CD14-positive monocyte (primary cell): ENCODE measurements at regions not wholly inside any gene's neighbourhood (a gene's known extent, or its start where the extent isn't known, plus 50 kb on each side); places are given as distances from the start of the nearest gene placed in this dataset.

Experiments used
- DNase-seq, 3 donors: peaks; one replicate each; pipeline ENCODE4 v3.0.0-alpha.2; 2011 to 2022
- H2AFZ ChIP-seq: 2 replicates; pipeline ENCODE4 v1.6.0; 2012; ENCODE audit warnings: mild to moderate bottlenecking, low read depth, low read length, inconsistent platforms; ENCODE audit not compliant: insufficient read depth, poor library complexity, severe bottlenecking
- H3K27ac ChIP-seq, 2 donors: 1 replicate in 1 of 2; 2 replicates in 1 of 2; pipeline ENCODE4 v1.5.1; 2012 to 2013; ENCODE audit warnings: low read length in 2 of 2, control low read depth in 1 of 2, inconsistent platforms in 1 of 2, low read depth in 1 of 2, mild to moderate bottlenecking in 1 of 2
- H3K27me3 ChIP-seq, 2 donors: one replicate each; pipeline versions ENCODE4 v1.6.0 to v1.6.1; 2011 to 2013; ENCODE audit warnings: low read length in 2 of 2; ENCODE audit not compliant: control insufficient read depth in 2 of 2, insufficient read depth in 2 of 2
- H3K36me3 ChIP-seq, 2 donors: replicated peaks in 1 of 2; 1 replicate in 1 of 2; 2 replicates in 1 of 2; pipeline versions ENCODE4 v1.5.1 to v1.6.1; 2012 to 2013; ENCODE audit warnings: low read length in 2 of 2, control low read depth in 1 of 2, inconsistent platforms in 1 of 2, mild to moderate bottlenecking in 1 of 2; ENCODE audit not compliant: insufficient read depth in 2 of 2, control insufficient read depth in 1 of 2
- H3K4me1 ChIP-seq, 2 donors: 1 replicate in 1 of 2; 2 replicates in 1 of 2; pipeline versions ENCODE4 v1.5.1 to v1.6.1; 2012 to 2013; ENCODE audit warnings: low read length in 2 of 2, control low read depth in 1 of 2, inconsistent platforms in 1 of 2, mild to moderate bottlenecking in 1 of 2, moderate library complexity in 1 of 2; ENCODE audit not compliant: insufficient read depth in 2 of 2, control insufficient read depth in 1 of 2
- H3K4me2 ChIP-seq: replicated peaks from 2 replicates; pipeline ENCODE3; 2012; ENCODE audit warnings: low read length, moderate library complexity, mild to moderate bottlenecking; ENCODE audit not compliant: poor library complexity, severe bottlenecking; ENCODE audit errors: extremely low read depth
- H3K4me3 ChIP-seq, 3 experiments: fragments of 200-600 bp in 1 of 3; sonication (generic) in 1 of 3; replicated peaks in 1 of 3; 1 replicate in 2 of 3; 2 replicates in 1 of 3; pipeline ENCODE4 v1.5.1; 2011 to 2013; ENCODE audit warnings: low read length in 3 of 3, mild to moderate bottlenecking in 3 of 3, control low read depth in 2 of 3, low read depth in 2 of 3, inconsistent platforms in 1 of 3, moderate library complexity in 1 of 3
- H3K79me2 ChIP-seq: 2 replicates; pipeline ENCODE4 v1.6.0; 2012; ENCODE audit warnings: mild to moderate bottlenecking, control low read depth, inconsistent platforms, low read length, moderate library complexity; ENCODE audit not compliant: insufficient read depth
- H3K9ac ChIP-seq: 2 replicates; pipeline ENCODE4 v1.6.0; 2017; ENCODE audit warnings: low read length, mild to moderate bottlenecking; ENCODE audit not compliant: insufficient read depth, poor library complexity, severe bottlenecking
- H3K9me3 ChIP-seq, 2 donors: replicated peaks in 1 of 2; 1 replicate in 1 of 2; 2 replicates in 1 of 2; pipeline versions ENCODE4 v1.5.1 to v1.6.1; 2012 to 2013; ENCODE audit warnings: low read length in 2 of 2, control low read depth in 1 of 2; ENCODE audit not compliant: control insufficient read depth in 1 of 2, insufficient read depth in 1 of 2
- H4K20me1 ChIP-seq: 2 replicates; pipeline ENCODE4 v1.6.0; 2012; ENCODE audit warnings: mild to moderate bottlenecking, low read length, control low read depth, moderate library complexity; ENCODE audit not compliant: insufficient read depth
- H3K27ac Mint-ChIP-seq, 7 donors: one replicate each; pipeline ENCODE4 v1.8.0; 2020; ENCODE audit warnings: mild to moderate bottlenecking in 7 of 7, mixed read lengths in 7 of 7, moderate library complexity in 6 of 7, inconsistent platforms in 2 of 7
- H3K27me3 Mint-ChIP-seq, 3 donors: one replicate each; pipeline ENCODE4 v1.8.0; 2021 to 2022; ENCODE audit warnings: low read depth in 3 of 3, mild to moderate bottlenecking in 3 of 3, mixed read lengths in 3 of 3, moderate library complexity in 3 of 3, inconsistent platforms in 1 of 3
- H3K36me3 Mint-ChIP-seq, 2 donors: one replicate each; pipeline ENCODE4 v1.8.0; 2020; ENCODE audit warnings: mixed read lengths in 2 of 2, inconsistent platforms in 1 of 2, mild to moderate bottlenecking in 1 of 2
- H3K4me1 Mint-ChIP-seq: one replicate; pipeline ENCODE4 v1.8.0; 2020; ENCODE audit warnings: mild to moderate bottlenecking, mixed read lengths
- H3K4me3 Mint-ChIP-seq, 2 donors: one replicate each; pipeline ENCODE4 v1.8.0; 2020; ENCODE audit warnings: mild to moderate bottlenecking in 2 of 2, mixed read lengths in 2 of 2, moderate library complexity in 1 of 2
- H3K9me3 Mint-ChIP-seq, 7 donors: one replicate each; pipeline ENCODE4 v1.8.0; 2020 to 2022; ENCODE audit warnings: mixed read lengths in 7 of 7, mild to moderate bottlenecking in 6 of 7, moderate library complexity in 6 of 7, inconsistent platforms in 2 of 7
- WGBS: methylation state at CpG from one replicate; pipeline ENCODE4 v1.1.5; 2013; ENCODE audit warnings: missing lambda C conversion rate; ENCODE audit not compliant: insufficient coverage; 5-methylcytosine and 5-hydroxymethylcytosine counted together
- intact Hi-C, 2 donors: fragments of 100-400 bp; cut with micrococcal nuclease; formaldehyde crosslinking; loops; one replicate each; pipeline versions ENCODE4 v1.15.0 to v1.15.1; 2023
- TF ChIP-seq, protein P1 (sequence below): fragments of 200-600 bp; IDR thresholded peaks from one replicate; pipeline ENCODE4 v1.8.0; 2022; ENCODE audit warnings: antibody characterized with exemption, mild to moderate bottlenecking

DNA sequence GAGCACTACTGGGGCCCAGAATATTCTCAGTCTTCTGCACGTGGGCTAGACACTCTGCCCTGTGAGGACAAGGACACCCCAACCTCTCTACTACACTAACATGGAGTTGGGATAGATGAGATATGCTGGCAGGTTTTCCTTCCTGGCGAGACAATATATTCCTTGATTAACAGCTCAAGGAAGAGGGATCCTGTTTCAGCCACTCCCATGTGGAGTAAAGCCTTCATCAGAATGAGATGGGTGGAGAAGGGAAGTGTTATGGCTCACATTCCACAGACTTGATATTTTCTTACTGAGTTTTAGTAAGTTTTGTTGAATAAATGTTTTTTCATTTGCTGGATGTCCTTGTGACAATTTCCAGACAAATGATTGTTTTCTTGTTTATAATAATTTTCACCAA lies 1187.6 kb downstream of the CDH12 start:
- H3K36me3 ChIP-seq, result no peaks in the 10 kb centered on the region
- H3K4me1 ChIP-seq, result no peaks in the 10 kb centered on the region
- WGBS, result no CpG with 5 or more reads among the region's 2 CpGs
- no peak overlapping the region for H3K27ac Mint-ChIP-seq
- H3K27ac ChIP-seq, result no peak overlapping the region
- no peaks in the 10 kb centered on the region for H3K36me3 Mint-ChIP-seq
- no peak for DNase-seq
- no peaks in the 10 kb centered on the region for H3K79me2 ChIP-seq
- peaks cover 3 to 12% (median 6%) of the 10 kb centered on the region in 7 donors for H3K9me3 Mint-ChIP-seq
- peaks cover 0 to 2% (median 0%) of the 10 kb centered on the region in 3 donors for H3K27me3 Mint-ChIP-seq
- peaks cover 7 to 8% of the 10 kb centered on the region in 2 donors for H3K9me3 ChIP-seq
- H2AFZ ChIP-seq, result no peak overlapping the region
- no peaks in the 10 kb centered on the region for H4K20me1 ChIP-seq
- intact Hi-C loops, result no loop called here
- H3K27me3 ChIP-seq, result no peaks in the 10 kb centered on the region
- H3K4me3 Mint-ChIP-seq, result no peak overlapping the region
- H3K9ac ChIP-seq, result no peak overlapping the region
- no peak overlapping the region for H3K4me3 ChIP-seq
- H3K4me1 Mint-ChIP-seq, result no peaks in the 10 kb centered on the region
- no peak overlapping the region for H3K4me2 ChIP-seq
- TF ChIP-seq, protein P1, sequence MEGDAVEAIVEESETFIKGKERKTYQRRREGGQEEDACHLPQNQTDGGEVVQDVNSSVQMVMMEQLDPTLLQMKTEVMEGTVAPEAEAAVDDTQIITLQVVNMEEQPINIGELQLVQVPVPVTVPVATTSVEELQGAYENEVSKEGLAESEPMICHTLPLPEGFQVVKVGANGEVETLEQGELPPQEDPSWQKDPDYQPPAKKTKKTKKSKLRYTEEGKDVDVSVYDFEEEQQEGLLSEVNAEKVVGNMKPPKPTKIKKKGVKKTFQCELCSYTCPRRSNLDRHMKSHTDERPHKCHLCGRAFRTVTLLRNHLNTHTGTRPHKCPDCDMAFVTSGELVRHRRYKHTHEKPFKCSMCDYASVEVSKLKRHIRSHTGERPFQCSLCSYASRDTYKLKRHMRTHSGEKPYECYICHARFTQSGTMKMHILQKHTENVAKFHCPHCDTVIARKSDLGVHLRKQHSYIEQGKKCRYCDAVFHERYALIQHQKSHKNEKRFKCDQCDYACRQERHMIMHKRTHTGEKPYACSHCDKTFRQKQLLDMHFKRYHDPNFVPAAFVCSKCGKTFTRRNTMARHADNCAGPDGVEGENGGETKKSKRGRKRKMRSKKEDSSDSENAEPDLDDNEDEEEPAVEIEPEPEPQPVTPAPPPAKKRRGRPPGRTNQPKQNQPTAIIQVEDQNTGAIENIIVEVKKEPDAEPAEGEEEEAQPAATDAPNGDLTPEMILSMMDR, result no peak

DNA sequence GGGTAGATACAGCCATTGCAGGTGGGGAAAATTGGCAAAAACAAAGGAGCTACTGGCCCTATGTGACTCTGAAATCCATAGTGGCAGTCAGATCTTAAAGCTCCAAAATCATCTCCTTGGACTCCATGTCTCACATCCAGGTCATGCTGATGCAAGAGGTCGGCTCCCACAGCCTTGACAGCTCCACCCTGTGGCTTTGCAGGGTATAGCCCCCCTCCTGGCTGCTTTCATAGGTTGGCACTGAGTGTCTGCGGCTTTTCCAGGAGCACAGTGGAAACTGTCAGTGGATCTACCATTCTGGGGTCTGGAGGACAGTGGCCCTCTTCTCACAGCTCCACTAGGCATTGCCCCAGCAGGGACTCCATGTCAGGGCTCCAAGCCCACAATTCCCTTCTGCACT lies 1190.1 kb downstream of the CDH12 start:
- Histone ChIP-seq H4K20me1 (no peaks in the 10 kb centered on the region), H3K27me3 (no peaks in the 10 kb centered on the region), H3K79me2 (no peaks in the 10 kb centered on the region), H3K27ac (no peak overlapping the region), H3K9ac (no peak overlapping the region), H3K4me3 (no peak overlapping the region), H3K4me2 (no peak overlapping the region), H3K9me3 (peaks cover 7 to 8% of the 10 kb centered on the region in 2 donors), H3K36me3 (no peaks in the 10 kb centered on the region), H2AFZ (no peak overlapping the region), H3K4me1 (no peaks in the 10 kb centered on the region)
- Mint-ChIP-seq H3K27me3 (peaks cover 0 to 2% (median 0%) of the 10 kb centered on the region in 3 donors), H3K4me1 (no peaks in the 10 kb centered on the region), H3K9me3 (peaks cover 3 to 12% (median 6%) of the 10 kb centered on the region in 7 donors), H3K4me3 (no peak overlapping the region), H3K36me3 (no peaks in the 10 kb centered on the region), H3K27ac (no peak overlapping the region)
- TF ChIP-seq, protein P1, result no peak
- 72% methylated on average over 2 of the region's 2 CpGs for WGBS
- no peak for DNase-seq
- intact Hi-C loops, result no loop called here
